Esophagus (tissue), 2 donors: ENCODE measurements at regions not wholly inside any gene's neighbourhood (a gene's known extent, or its start where the extent isn't known, plus 50 kb on each side); places are given as distances from the start of the nearest gene placed in this dataset.

Source experiments
- H3K27ac ChIP-seq, 2 donors: one replicate each; pipeline ENCODE4 v1.5.1; 2013; ENCODE audit warnings: low read depth in 2 of 2, mild to moderate bottlenecking in 2 of 2, inconsistent platforms in 1 of 2, low read length in 1 of 2, moderate library complexity in 1 of 2
- H3K27me3 ChIP-seq, 2 donors: one replicate each; pipeline ENCODE4 v1.6.1; 2013; ENCODE audit warnings: low read length in 2 of 2, control low read depth in 1 of 2, mild to moderate bottlenecking in 1 of 2; ENCODE audit not compliant: insufficient read depth in 2 of 2, control insufficient read depth in 1 of 2
- H3K36me3 ChIP-seq, 2 donors: one replicate each; pipeline ENCODE4 v1.6.1; 2013; ENCODE audit warnings: low read length in 1 of 2; ENCODE audit not compliant: control insufficient read depth in 2 of 2, insufficient read depth in 2 of 2
- H3K4me1 ChIP-seq, 2 donors: one replicate each; pipeline ENCODE4 v1.6.1; 2013; ENCODE audit warnings: low read length in 1 of 2; ENCODE audit not compliant: control insufficient read depth in 2 of 2, insufficient read depth in 2 of 2
- H3K4me3 ChIP-seq, 2 donors: one replicate each; pipeline ENCODE4 v1.5.1; 2013; ENCODE audit warnings: low read length in 2 of 2, mild to moderate bottlenecking in 2 of 2, low read depth in 1 of 2, moderate library complexity in 1 of 2
- H3K9me3 ChIP-seq, 2 donors: one replicate each; pipeline ENCODE4 v1.6.1; 2013; ENCODE audit warnings: mild to moderate bottlenecking in 2 of 2, low read depth in 1 of 2, low read length in 1 of 2, moderate library complexity in 1 of 2; ENCODE audit not compliant: control insufficient read depth in 2 of 2, insufficient read depth in 1 of 2
- WGBS, 2 donors: extraction: QIAGEN DNeasy Blood & Tissue Kit; methylation state at CpG; one replicate each; pipeline ENCODE4 v1.1.7; 2013; 5-methylcytosine and 5-hydroxymethylcytosine counted together
- donor health status: healthy with polysubstance abuse.
- donor health status: Bipolar disorder and iron deficiency.

DNA sequence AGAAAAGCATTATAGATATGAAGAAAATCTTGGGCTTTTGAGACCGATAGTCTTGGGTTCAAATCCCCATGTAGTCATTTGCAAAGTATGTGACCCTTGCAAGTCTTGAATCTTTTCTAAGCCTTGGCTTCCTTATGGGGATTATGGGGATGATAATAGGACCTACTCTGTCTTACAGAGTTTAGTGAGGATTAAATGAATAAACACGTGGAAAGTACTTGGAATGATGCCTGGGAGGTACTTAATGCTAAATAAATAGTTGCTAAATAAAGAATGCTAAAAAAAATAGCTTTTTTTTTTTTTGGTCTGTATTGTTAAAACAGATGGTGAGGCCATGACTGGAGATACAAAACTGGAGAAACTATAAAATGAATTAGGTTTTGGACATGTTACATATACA, 292.7 kb downstream of the GPAT3 start:
- Histone ChIP-seq H3K4me1 (no peaks in the 10 kb centered on the region), H3K9me3 (no peaks in the 10 kb centered on the region), H3K36me3 (no peaks in the 10 kb centered on the region), H3K27me3 (no peaks in the 10 kb centered on the region), H3K27ac (no peak overlapping the region), H3K4me3 (no peak overlapping the region)
- WGBS, 2 donors: 16 to 29% methylated on average over 2 of the region's 2 CpGs

DNA sequence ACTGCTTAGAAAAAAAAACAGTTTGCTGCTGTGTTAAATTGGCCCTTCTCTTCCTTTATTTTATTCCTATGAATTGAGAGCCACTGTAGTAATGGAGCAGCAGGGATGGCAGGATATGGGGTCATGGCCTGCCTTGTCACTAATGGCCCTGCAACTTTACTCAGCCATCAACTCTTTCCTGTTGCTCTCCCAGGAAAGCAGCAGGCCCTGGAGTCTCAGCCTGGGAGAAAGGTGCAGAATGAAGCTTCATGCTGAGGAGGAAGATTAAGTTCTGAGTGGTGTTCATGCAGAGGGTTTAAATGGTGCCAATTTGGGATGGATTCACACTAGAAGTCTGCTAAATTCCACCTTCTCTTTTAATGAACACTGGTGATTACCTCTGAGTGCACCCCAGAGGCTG, 285.6 kb downstream of the GPAT3 start:
- H3K27me3 ChIP-seq: no peaks in the 10 kb centered on the region
- H3K4me1 ChIP-seq: no peaks in the 10 kb centered on the region
- H3K9me3 ChIP-seq: no peaks in the 10 kb centered on the region
- H3K27ac ChIP-seq: no peak overlapping the region
- H3K4me3 ChIP-seq: no peak overlapping the region
- no peaks in the 10 kb centered on the region for H3K36me3 ChIP-seq

DNA sequence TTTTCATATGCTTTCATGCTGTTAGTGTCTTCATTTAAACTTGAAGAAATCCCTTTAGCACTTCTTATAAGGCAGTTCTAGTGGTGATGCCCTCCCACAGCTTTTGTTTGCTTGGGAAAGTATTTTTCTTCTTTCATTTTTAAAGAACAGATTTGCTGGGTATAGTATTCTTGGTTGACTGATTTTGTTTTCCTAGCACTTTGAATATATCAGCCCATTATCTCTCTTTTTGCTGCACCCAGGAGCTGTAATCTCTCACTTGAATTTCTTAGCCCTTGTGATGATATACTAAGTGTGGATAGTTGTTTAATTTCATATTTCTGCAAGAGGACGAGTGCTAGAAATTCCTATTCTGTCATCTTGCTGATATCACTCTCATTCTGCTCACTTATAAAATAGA, 283.7 kb downstream of the GPAT3 start:
- no peaks in the 10 kb centered on the region for H3K36me3 ChIP-seq
- H3K27me3 ChIP-seq: no peaks in the 10 kb centered on the region
- 74 to 82% methylated on average over 1 of the region's 1 CpG for WGBS, 2 donors
- no peaks in the 10 kb centered on the region for H3K9me3 ChIP-seq
- no peak overlapping the region for H3K4me3 ChIP-seq
- H3K4me1 ChIP-seq: no peaks in the 10 kb centered on the region
- H3K27ac ChIP-seq: no peak overlapping the region

DNA sequence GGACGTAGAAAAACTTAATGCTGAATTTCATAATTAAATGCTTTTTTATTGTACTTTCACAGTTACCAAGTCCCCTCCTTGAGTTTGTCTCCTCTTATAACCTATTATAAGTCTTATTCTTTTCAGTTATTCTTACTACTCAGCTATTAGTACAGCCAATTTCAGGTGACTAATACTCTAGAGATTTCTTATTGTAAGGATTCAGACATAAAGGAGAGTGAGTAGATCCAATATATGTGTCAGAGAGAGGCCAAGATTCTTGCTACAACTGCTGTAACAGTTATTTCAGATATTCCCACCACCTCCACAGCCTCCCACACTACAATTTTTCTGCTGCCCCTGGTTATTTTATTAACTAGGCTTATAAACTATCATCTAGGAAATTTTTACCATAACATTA, 274.5 kb downstream of the GPAT3 start:
- Histone ChIP-seq H3K9me3 (no peaks in the 10 kb centered on the region), H3K4me3 (no peak overlapping the region), H3K27ac (no peak overlapping the region), H3K4me1 (no peaks in the 10 kb centered on the region), H3K36me3 (no peaks in the 10 kb centered on the region), H3K27me3 (no peaks in the 10 kb centered on the region)
- WGBS, 2 donors: 70 to 74% methylated on average over 1 of the region's 1 CpG

DNA sequence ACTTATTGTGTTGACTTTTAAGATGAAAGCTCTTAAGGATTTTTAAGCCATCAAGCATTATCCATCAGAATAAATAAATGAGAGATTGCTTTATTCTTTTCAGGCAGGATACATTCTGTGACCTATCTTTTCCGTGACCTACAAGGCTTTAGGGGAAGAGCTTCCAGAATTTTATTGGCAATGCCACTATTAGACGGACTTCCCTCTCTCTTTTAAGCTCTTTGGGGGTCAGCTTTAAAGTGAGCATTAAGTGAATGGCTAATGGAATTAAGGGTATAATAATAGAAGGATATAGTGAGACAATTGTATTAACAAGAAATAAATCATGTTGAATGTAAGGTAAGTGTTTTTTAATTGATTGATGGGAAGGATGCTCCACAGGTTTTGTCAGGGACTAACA, 273.7 kb downstream of the GPAT3 start:
- 60 to 64% methylated on average over 2 of the region's 2 CpGs for WGBS, 2 donors
- H3K27ac ChIP-seq: no peak overlapping the region
- H3K36me3 ChIP-seq: no peaks in the 10 kb centered on the region
- no peaks in the 10 kb centered on the region for H3K4me1 ChIP-seq
- H3K27me3 ChIP-seq: no peaks in the 10 kb centered on the region
- no peak overlapping the region for H3K4me3 ChIP-seq
- H3K9me3 ChIP-seq: no peaks in the 10 kb centered on the region

DNA sequence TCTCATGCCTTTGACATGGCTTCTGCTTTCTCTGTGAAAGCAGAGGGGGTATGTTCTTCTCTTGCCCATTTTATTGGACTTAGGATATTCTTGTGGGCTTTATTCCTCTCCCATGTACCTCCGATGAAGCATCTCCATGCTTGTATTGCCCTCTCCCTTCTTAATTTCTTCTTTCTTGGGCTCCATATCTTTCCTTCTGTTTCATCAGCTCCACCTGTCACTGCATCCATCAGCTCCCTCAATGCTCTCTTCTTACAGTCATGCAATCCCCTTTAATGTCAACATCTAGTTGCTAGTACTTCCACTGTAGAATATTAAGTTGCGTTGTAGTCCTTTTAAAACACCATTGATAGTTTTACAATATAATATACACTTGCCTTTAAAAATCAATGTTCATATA, 257.6 kb downstream of the GPAT3 start:
- Histone ChIP-seq H3K27ac (no peak overlapping the region), H3K9me3 (no peaks in the 10 kb centered on the region), H3K36me3 (no peaks in the 10 kb centered on the region), H3K4me1 (no peaks in the 10 kb centered on the region), H3K27me3 (no peaks in the 10 kb centered on the region), H3K4me3 (no peak overlapping the region)
- WGBS, 2 donors: 47 to 78% methylated on average over 2 of the region's 2 CpGs

DNA sequence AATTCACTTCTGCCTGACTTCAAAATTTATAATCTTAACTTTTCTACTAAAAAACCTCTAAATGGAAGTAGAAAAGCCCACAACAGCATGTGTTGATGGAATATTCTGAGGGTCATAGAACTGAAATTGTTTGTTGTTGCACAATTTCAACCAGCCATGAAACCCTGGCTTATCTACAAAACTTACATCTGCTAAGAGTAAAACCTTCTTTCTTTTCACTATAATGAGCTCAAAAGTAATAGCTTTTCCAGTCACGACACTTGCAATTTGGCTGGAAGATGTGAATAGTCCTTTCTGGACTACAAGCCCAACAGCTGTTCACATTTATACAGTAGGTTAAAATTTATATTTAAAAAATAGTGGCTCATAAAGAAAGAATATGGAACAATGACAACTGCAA, 250.0 kb downstream of the GPAT3 start:
- Histone ChIP-seq H3K4me1 (no peaks in the 10 kb centered on the region), H3K4me3 (no peak overlapping the region), H3K36me3 (no peaks in the 10 kb centered on the region), H3K27ac (no peak overlapping the region), H3K27me3 (no peaks in the 10 kb centered on the region), H3K9me3 (no peaks in the 10 kb centered on the region)
- 75 to 79% methylated on average over 1 of the region's 1 CpG for WGBS, 2 donors

DNA sequence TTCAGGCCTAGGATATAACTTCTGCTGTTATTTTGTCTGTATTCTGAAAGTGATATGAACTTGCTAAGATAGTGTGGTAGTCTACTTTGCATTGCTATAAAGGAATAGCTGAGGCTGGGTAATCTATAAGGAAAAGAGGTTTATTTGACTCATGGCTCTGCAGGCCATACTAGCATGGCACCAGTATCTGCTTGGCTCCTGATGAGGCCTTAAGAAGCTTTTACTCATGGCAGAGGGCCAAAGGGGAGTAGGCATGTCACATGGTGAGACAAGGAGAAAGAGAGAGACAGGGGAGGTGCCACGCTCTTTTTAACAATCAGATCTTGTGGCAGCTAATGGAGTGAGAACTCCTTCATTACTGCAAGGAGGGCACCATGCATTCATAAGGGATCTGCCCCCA, 247.3 kb downstream of the GPAT3 start:
- Histone ChIP-seq H3K4me3 (no peak overlapping the region), H3K27ac (no peak overlapping the region), H3K27me3 (no peaks in the 10 kb centered on the region), H3K36me3 (no peaks in the 10 kb centered on the region), H3K4me1 (no peaks in the 10 kb centered on the region), H3K9me3 (no peaks in the 10 kb centered on the region)
- WGBS, 2 donors: 87 to 100% methylated on average over 1 of the region's 1 CpG

DNA sequence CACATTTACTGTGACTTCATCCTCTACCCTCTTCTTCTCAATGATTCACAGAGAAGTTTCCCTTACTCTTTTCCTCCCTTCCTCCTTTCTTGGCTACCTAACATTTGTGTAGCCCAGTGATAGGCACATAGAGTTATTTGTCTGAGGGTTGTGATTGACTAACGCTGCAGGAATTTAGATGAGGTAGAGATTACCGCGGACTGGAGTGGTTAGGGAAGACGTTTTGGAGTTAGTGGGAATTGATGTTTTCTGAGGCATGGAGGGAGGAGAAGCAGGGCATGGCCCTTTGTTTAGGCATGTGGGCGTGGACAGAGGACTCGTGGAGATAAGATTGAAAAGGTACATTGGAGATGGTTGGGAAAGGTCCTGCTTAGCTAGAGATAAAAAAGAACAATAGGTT, 246.7 kb downstream of the GPAT3 start:
- H3K4me3 ChIP-seq: no peak overlapping the region
- H3K36me3 ChIP-seq: no peaks in the 10 kb centered on the region
- no peak overlapping the region for H3K27ac ChIP-seq
- 59 to 65% methylated on average over 6 of the region's 6 CpGs for whole genome bisulfite sequencing, 2 donors
- H3K9me3 ChIP-seq: no peaks in the 10 kb centered on the region
- H3K4me1 ChIP-seq: no peaks in the 10 kb centered on the region
- H3K27me3 ChIP-seq: no peaks in the 10 kb centered on the region

DNA sequence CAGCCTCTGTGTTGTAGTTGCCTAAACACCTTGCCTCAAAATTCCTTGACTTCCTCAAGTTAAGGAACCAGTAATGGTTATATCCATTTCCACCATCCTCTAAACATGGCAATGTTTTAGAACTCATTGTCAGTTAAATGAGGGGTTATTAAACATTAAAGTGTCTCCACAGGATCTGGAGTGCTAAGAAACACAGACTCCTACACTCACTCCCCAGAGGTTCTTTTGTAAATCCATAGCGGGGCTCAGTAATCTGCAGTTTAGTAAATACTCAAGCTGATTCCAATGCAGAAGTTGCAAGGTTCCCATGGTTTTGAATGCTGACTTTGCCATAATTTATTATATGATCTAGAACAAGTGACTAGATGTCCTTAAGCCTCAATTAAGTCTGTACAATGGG, 245.5 kb downstream of the GPAT3 start:
- Histone ChIP-seq H3K4me1 (no peaks in the 10 kb centered on the region), H3K36me3 (no peaks in the 10 kb centered on the region), H3K27ac (no peak overlapping the region), H3K4me3 (no peak overlapping the region), H3K9me3 (no peaks in the 10 kb centered on the region), H3K27me3 (no peaks in the 10 kb centered on the region)
- 94 to 97% methylated on average over 1 of the region's 1 CpG for WGBS, 2 donors
